ENCODE measurements at regions not wholly inside any gene's neighbourhood (a gene's known extent, or its start where the extent isn't known, plus 50 kb on each side); places are given as distances from the start of the nearest gene placed in this dataset.

DNA sequence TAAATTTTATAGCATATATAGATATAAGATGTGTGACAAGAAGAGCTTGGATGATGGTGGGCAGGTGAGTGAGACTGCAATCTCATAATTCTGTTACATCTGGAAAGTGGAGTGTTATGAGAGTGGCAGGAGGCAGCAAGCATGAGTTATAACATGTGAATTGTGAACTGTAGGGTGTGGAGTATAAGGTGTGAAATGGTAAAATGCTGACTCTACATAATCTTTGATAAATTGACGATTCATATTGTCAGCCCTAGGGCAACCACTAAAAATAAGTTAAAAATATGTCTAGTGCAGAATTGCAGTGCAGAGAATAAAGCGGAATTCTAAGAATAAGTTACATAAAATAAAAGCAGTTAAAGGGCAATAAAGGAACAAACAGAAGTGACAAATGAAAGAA is 74.8 kb upstream of the AKR1E2 start:
- no peak for DNase-seq (ENCODE audit: low read depth)
- H3K4me3 ChIP-seq (ENCODE audit: low read depth, low read length): no peak overlapping the region
- TF ChIP-seq CTCF (IDR thresholded peaks at IDR 0.05; ENCODE audit: low read depth, low read length, missing control alignments): no peak

- TF ChIP-seq CTCF (IDR thresholded peaks at IDR 0.05; ENCODE audit: low read depth, low read length, missing control alignments): no peak
- H3K4me3 ChIP-seq (ENCODE audit: low read depth, low read length): no peak overlapping the region
- DNase-seq (ENCODE audit: low read depth): no peak
Observed at GRCh38 chr10:4749271-4749574, 76.8 kb upstream of the AKR1E2 start.

GRCh38 chr10:4748491-4749270 is 77.3 kb upstream of the AKR1E2 start:
- TF ChIP-seq CTCF (IDR thresholded peaks at IDR 0.05; ENCODE audit: low read depth, low read length, missing control alignments): no peak
- no peak overlapping the region for H3K4me3 ChIP-seq (ENCODE audit: low read depth, low read length)
- no peak for DNase-seq (ENCODE audit: low read depth)

DNA sequence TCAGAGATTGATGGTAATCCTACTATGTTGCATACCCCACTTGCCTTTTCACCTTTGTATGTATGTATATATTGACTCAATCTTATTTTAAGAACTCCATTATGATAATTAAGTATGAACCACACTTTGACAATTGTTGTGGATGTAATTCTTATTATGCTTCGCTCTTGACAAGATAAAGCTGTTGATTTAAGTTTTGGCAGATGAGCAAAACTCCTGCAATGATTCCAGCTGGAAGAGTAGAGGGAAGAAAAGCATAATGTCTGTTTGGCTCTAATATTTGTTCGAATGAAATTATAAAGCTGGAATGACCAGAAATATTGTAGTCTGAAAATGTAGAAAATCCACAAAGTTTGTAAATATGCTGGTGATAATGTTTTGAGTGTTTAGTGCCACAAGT is 83.8 kb upstream of the AKR1E2 start:
- no peak for TF ChIP-seq CTCF (IDR thresholded peaks at IDR 0.05; ENCODE audit: low read depth, low read length, missing control alignments)
- no peak overlapping the region for H3K4me3 ChIP-seq (ENCODE audit: low read depth, low read length)
- DNase-seq (ENCODE audit: low read depth): no peak

GRCh38 chr10:4740471-4740870 is 85.5 kb upstream of the AKR1E2 start:
- TF ChIP-seq CTCF (IDR thresholded peaks at IDR 0.05; ENCODE audit: low read depth, low read length, missing control alignments): no peak
- H3K4me3 ChIP-seq (ENCODE audit: low read depth, low read length): no peak overlapping the region
- DNase-seq (ENCODE audit: low read depth): no peak

DNA sequence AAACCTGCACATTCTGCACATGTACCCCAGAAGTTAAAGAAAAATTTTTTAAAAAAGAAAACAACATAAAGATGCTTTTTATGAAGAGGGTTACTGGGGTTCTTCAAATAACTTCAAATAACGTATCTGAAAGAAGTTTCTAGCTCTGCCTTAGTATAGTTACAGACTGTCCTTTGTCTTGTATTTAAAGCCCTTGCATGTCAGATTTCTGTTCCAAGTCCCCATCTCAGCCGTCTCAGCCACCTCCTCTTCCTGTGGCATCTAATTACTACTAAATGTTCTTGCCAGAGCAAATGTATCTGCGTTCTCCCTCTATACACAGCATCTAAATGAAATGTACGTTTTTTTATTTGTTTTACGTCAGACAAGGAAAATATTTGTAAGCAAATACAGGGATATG is 89.4 kb upstream of the AKR1E2 start:
- no peak overlapping the region for H3K4me3 ChIP-seq (ENCODE audit: low read depth, low read length)
- DNase-seq (ENCODE audit: low read depth): no peak
- TF ChIP-seq CTCF (IDR thresholded peaks at IDR 0.05; ENCODE audit: low read depth, low read length, missing control alignments): no peak

DNA sequence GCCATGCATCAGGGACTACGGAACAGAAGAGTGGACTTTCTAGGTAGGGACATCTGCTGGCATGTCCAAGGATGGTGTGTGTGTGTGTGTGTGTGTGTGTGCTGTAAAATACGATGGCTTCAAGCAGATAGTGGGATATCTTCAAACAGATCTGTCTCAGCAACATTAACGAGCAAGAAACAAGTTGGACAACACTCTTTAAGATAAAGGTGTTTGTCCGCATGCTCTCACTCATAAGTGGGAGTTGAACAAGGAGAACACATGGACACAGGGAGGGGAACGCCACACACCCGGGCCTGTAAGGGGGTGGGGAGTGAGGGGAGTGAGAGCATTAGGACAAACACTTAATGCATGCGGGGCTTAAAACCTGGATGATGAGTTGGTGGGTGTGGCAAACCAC is 89.8 kb upstream of the AKR1E2 start:
- TF ChIP-seq CTCF (IDR thresholded peaks at IDR 0.05; ENCODE audit: low read depth, low read length, missing control alignments): no peak
- H3K4me3 ChIP-seq (ENCODE audit: low read depth, low read length): no peak overlapping the region
- no peak for DNase-seq (ENCODE audit: low read depth)

Measured in GM12864 (cell line).